GM12878 (cell line): ENCODE measurements at regions not wholly inside any gene's neighbourhood (a gene's known extent, or its start where the extent isn't known, plus 50 kb on each side); places are given as distances from the start of the nearest gene placed in this dataset.
"Not testable (repeated sequence)": the region's sequence is repeated elsewhere in the genome, so short reads cannot be mapped to it uniquely, and the experiment has no call there.

Experiments used
- ATAC-seq: fragments of 200-7000 bp; cut with Tn5 transposase; 3 replicates; pipeline ENCODE4 v1.9.1; 2020; ENCODE audit warnings: mild to moderate bottlenecking, moderate library complexity
- BruUV-seq: library from RNA; stranded (reverse); fragments of 400-500 nt; replicated peaks from 2 replicates; lab custom pipeline; 2021; lab: Mats Ljungman, UMichigan
- CTCF ChIA-PET: fragments of 300-600 bp; sonication (Branson Sonifier 250); formaldehyde crosslinking; extraction: SDS; loops from one replicate; lab custom pipeline; 2021; ENCODE audit warnings: inconsistent platforms; lab: Yijun Ruan, JAX
- POLR2A ChIA-PET: fragments of 350-600 bp; formaldehyde crosslinking; extraction: SDS; loops from one replicate; lab custom pipeline; 2021; ENCODE audit warnings: inconsistent platforms; lab: Charles Lee
- RAD21 ChIA-PET: fragments of 300-600 bp; sonication (Branson Sonifier 250); formaldehyde crosslinking; loops from one replicate; lab custom pipeline; 2023; ENCODE audit warnings: antibody characterized with exemption; ENCODE audit not compliant: unreplicated experiment; lab: Charles Lee
- SMC1A ChIA-PET: fragments of 300-600 bp; sonication (Branson Sonifier 250); formaldehyde crosslinking; loops from one replicate; lab custom pipeline; 2023; ENCODE audit not compliant: unreplicated experiment, uncharacterized antibody; lab: Charles Lee
- DNase-seq: peaks from one replicate; pipeline ENCODE4 v3.0.0-alpha.2; 2011; ENCODE audit warnings: low read depth, low spot score
- FAIRE-seq: peaks from 3 replicates; lab custom pipeline; 2011; peaks lifted over from hg19 to GRCh38; lab: Jason Lieb, UNC
- H2AFZ ChIP-seq: 2 replicates; pipeline ENCODE4 v1.6.0; 2011; ENCODE audit warnings: low read depth, low read length, control low read depth; ENCODE audit not compliant: control insufficient read depth
- H3K27ac ChIP-seq: 2 replicates; pipeline ENCODE4 v1.5.1; 2011; ENCODE audit warnings: control low read depth; ENCODE audit not compliant: control insufficient read depth, insufficient read depth
- H3K27me3 ChIP-seq, 2 experiments: replicated peaks in 1 of 2; 2 replicates each; pipeline versions ENCODE4 v1.6.0 to v1.6.1; 2011; ENCODE audit warnings: low read length in 1 of 2; ENCODE audit not compliant: control insufficient read depth in 2 of 2, insufficient read depth in 2 of 2
- H3K36me3 ChIP-seq, 2 experiments: 2 replicates each; pipeline ENCODE4 v1.5.1; 2011; ENCODE audit warnings: low read length in 1 of 2; ENCODE audit not compliant: control insufficient read depth in 2 of 2, insufficient read depth in 2 of 2
- H3K4me1 ChIP-seq: 2 replicates; pipeline ENCODE4 v1.6.1; 2011; ENCODE audit warnings: mild to moderate bottlenecking, low read length, moderate library complexity, mixed read lengths; ENCODE audit not compliant: control insufficient read depth, insufficient read depth
- H3K4me2 ChIP-seq: 2 replicates; pipeline ENCODE4 v1.6.0; 2011; ENCODE audit warnings: control low read depth; ENCODE audit not compliant: control insufficient read depth, insufficient read depth
- H3K4me3 ChIP-seq: fragments of 200-600 bp; sonication (generic); 2 replicates; pipeline ENCODE4 v1.5.1; 2016
- H3K79me2 ChIP-seq: 2 replicates; pipeline ENCODE4 v1.6.0; 2011; ENCODE audit warnings: low read length; ENCODE audit not compliant: control insufficient read depth, insufficient read depth
- H3K9ac ChIP-seq: 2 replicates; pipeline ENCODE4 v1.8.0; 2011; ENCODE audit warnings: low read length, control low read depth, mixed read lengths; ENCODE audit not compliant: control insufficient read depth, insufficient read depth
- H3K9me3 ChIP-seq: replicated peaks from 3 replicates; pipeline ENCODE4 v1.5.1; 2011; ENCODE audit warnings: mild to moderate bottlenecking, low read length; ENCODE audit not compliant: control insufficient read depth, insufficient read depth
- H4K20me1 ChIP-seq: 2 replicates; pipeline ENCODE4 v1.6.0; 2011; ENCODE audit not compliant: control insufficient read depth, insufficient read depth
- WGBS: methylation state at CpG from one replicate; pipeline ENCODE4 v1.1.6; 2016; ENCODE audit warnings: low lambda C conversion rate; ENCODE audit not compliant: insufficient replicate concordance, insufficient coverage; ENCODE audit errors: missing lambda C conversion rate; 5-methylcytosine and 5-hydroxymethylcytosine counted together
- in situ Hi-C: fragments of 300-500 bp; cut with MboI; formaldehyde crosslinking; loops from 9 replicates; pipeline ENCODE4 v1.14.3; 2018; ENCODE audit warnings: mixed read lengths
- intact Hi-C: fragments of 100-400 bp; cut with micrococcal nuclease; formaldehyde crosslinking; loops from one replicate; pipeline ENCODE4 v1.14.2; 2022; ENCODE audit not compliant: unreplicated experiment

GRCh38 chrX:55396836-55397235 lies 55.1 kb upstream of the MAGEH1 start:
- H4K20me1 ChIP-seq, H3K4me2 ChIP-seq, RAD21 ChIA-PET, CTCF ChIA-PET, DNase-seq, BruUV-seq, H3K79me2 ChIP-seq, H3K36me3 ChIP-seq, H2AFZ ChIP-seq, ATAC-seq, in situ Hi-C loops, POLR2A ChIA-PET, SMC1A ChIA-PET, H3K4me3 ChIP-seq, H3K4me1 ChIP-seq, FAIRE-seq, H3K27me3 ChIP-seq, H3K9me3 ChIP-seq, H3K9ac ChIP-seq, H3K27ac ChIP-seq, intact Hi-C loops: not testable (repeated sequence)
- 15% methylated on average over 4 of the region's 4 CpGs for WGBS
